ENCODE measurements at regions not wholly inside any gene's neighbourhood (a gene's known extent, or its start where the extent isn't known, plus 50 kb on each side); places are given as distances from the start of the nearest gene placed in this dataset.
"Not testable (repeated sequence)": the region's sequence is repeated elsewhere in the genome, so short reads cannot be mapped to it uniquely, and the experiment has no call there.

DNA sequence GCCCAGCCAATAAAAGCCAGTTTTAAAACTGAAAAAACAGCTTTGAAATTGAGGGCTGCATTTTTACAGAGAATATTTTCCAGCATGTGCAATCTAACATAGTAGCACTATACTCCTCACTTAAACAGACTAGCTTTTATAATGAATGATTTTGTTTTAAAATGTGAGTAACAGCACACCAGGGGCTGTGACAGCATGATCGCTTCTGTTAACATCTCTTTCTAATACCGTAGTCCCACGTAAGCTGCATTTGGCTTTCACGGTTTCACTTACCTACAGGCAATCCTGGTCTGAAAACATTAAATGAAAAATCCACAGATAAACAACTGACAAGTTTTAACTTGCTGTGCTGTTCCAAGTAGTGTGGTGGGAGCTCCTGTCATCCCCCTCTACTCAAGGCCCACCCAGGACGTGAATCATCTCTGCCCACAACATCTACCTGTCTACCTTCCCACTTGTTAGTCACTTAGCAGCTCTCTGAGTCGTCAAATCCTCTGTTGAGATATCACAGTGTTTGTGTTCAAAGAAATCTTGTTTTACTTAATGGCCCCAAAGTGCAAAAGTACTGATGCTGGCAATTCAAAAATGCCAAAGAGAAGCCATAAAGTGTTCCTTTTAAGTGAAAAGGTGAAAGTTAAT, 74.0 kb upstream of the THOC3 start:
- TF ChIP-seq, protein P1, sequence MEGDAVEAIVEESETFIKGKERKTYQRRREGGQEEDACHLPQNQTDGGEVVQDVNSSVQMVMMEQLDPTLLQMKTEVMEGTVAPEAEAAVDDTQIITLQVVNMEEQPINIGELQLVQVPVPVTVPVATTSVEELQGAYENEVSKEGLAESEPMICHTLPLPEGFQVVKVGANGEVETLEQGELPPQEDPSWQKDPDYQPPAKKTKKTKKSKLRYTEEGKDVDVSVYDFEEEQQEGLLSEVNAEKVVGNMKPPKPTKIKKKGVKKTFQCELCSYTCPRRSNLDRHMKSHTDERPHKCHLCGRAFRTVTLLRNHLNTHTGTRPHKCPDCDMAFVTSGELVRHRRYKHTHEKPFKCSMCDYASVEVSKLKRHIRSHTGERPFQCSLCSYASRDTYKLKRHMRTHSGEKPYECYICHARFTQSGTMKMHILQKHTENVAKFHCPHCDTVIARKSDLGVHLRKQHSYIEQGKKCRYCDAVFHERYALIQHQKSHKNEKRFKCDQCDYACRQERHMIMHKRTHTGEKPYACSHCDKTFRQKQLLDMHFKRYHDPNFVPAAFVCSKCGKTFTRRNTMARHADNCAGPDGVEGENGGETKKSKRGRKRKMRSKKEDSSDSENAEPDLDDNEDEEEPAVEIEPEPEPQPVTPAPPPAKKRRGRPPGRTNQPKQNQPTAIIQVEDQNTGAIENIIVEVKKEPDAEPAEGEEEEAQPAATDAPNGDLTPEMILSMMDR (IDR thresholded peaks at IDR 0.05), result not testable (repeated sequence)
- not testable (repeated sequence) for TF ChIP-seq SIN3A (IDR thresholded peaks at IDR 0.05; ENCODE audit: borderline replicate concordance, insufficient read depth, low read depth, low read length); POLR2AphosphoS5 (IDR thresholded peaks at IDR 0.05; ENCODE audit: low read depth, low read length)
- TF ChIP-seq, protein P2, sequence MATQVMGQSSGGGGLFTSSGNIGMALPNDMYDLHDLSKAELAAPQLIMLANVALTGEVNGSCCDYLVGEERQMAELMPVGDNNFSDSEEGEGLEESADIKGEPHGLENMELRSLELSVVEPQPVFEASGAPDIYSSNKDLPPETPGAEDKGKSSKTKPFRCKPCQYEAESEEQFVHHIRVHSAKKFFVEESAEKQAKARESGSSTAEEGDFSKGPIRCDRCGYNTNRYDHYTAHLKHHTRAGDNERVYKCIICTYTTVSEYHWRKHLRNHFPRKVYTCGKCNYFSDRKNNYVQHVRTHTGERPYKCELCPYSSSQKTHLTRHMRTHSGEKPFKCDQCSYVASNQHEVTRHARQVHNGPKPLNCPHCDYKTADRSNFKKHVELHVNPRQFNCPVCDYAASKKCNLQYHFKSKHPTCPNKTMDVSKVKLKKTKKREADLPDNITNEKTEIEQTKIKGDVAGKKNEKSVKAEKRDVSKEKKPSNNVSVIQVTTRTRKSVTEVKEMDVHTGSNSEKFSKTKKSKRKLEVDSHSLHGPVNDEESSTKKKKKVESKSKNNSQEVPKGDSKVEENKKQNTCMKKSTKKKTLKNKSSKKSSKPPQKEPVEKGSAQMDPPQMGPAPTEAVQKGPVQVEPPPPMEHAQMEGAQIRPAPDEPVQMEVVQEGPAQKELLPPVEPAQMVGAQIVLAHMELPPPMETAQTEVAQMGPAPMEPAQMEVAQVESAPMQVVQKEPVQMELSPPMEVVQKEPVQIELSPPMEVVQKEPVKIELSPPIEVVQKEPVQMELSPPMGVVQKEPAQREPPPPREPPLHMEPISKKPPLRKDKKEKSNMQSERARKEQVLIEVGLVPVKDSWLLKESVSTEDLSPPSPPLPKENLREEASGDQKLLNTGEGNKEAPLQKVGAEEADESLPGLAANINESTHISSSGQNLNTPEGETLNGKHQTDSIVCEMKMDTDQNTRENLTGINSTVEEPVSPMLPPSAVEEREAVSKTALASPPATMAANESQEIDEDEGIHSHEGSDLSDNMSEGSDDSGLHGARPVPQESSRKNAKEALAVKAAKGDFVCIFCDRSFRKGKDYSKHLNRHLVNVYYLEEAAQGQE (IDR thresholded peaks at IDR 0.05; ENCODE audit: insufficient read depth in 1 of 2, low read depth in 2 of 2, low read length in 1 of 2), result not testable (repeated sequence)

Data from Panc1 (cell line).